ENCODE measurements at regions not wholly inside any gene's neighbourhood (a gene's known extent, or its start where the extent isn't known, plus 50 kb on each side); places are given as distances from the start of the nearest gene placed in this dataset.

- TF ChIP-seq CTCF (conservative IDR thresholded peaks at IDR 0.05; ENCODE audit: low read depth, low read length) (no peak), EZH2 (IDR thresholded peaks at IDR 0.05; ENCODE audit: low read length, unreplicated experiment) (no peak)
These were observed 94.7 kb upstream of the RAB11FIP2 start for GRCh38 chr10:118141471-118141870.

All from PC-3 (cell line).